GM10248 (cell line): ENCODE measurements at regions not wholly inside any gene's neighbourhood (a gene's known extent, or its start where the extent isn't known, plus 50 kb on each side); places are given as distances from the start of the nearest gene placed in this dataset.

Source experiments
- CTCF ChIA-PET: fragments of 300-600 bp; sonication (Branson Sonifier 250); formaldehyde crosslinking; extraction: SDS; loops from one replicate; lab custom pipeline; 2021; ENCODE audit warnings: antibody characterized with exemption; lab: Yijun Ruan, JAX
- POLR2A ChIA-PET: fragments of 350-650 bp; sonication (Branson Sonifier 250); formaldehyde crosslinking; extraction: SDS; loops from one replicate; lab custom pipeline; 2020; ENCODE audit warnings: antibody characterized with exemption; lab: Yijun Ruan, JAX
- DNase-seq: peaks from one replicate; pipeline ENCODE4 v3.0.0; 2012; ENCODE audit errors: extremely low spot score
- CTCF ChIP-seq: IDR thresholded peaks from 2 replicates; pipeline ENCODE4 v1.5.1; 2012; ENCODE audit warnings: mild to moderate bottlenecking, low read depth; ENCODE audit errors: extremely low read depth, missing control alignments, control extremely low read depth

GRCh38 chr4:57448901-57449300 lies 338.7 kb upstream of the IGFBP7 start:
- no peak for DNase-seq
- ChIA-PET POLR2A (no interaction called here), CTCF (interaction anchor here (1.2 kb wide), 1 partner anchor 11 kb away, joined by 4 read pairs; no protein-coding TSS in a partner anchor)
- no peak for TF ChIP-seq CTCF

- TF ChIP-seq CTCF, result no peak
- POLR2A ChIA-PET, result no interaction called here
- CTCF ChIA-PET, result interaction anchor here (1.2 kb wide), 1 partner anchor 11 kb away, joined by 4 read pairs; no protein-coding TSS in a partner anchor
- no peak for DNase-seq
Observed at GRCh38 chr4:57448452-57448851, 338.3 kb upstream of the IGFBP7 start.

- ChIA-PET CTCF (no interaction called here), POLR2A (no interaction called here)
- DNase-seq, result no peak
- no peak for TF ChIP-seq CTCF
Observed at GRCh38 chr4:57446266-57446665, 336.1 kb upstream of the IGFBP7 start.

GRCh38 chr4:57445686-57446085 lies 335.5 kb upstream of the IGFBP7 start:
- ChIA-PET CTCF (interaction anchor here (3.6 kb wide), 1 partner anchor 19 kb away, joined by 19 read pairs; no protein-coding TSS in a partner anchor), POLR2A (no interaction called here)
- DNase-seq, result no peak

GRCh38 chr4:57444671-57445070 lies 334.5 kb upstream of the IGFBP7 start:
- ChIA-PET POLR2A (no interaction called here), CTCF (interaction anchor here (1.2 to 3.6 kb wide), 4 partner anchors 16 to 281 kb away, joined by 3 to 19 read pairs (median 6); no protein-coding TSS in a partner anchor)
- no peak for DNase-seq
- no peak for TF ChIP-seq CTCF

More at GRCh38 chr4:57445686-57446085, 335.5 kb upstream of the IGFBP7 start:
- TF ChIP-seq CTCF, result no peak

- CTCF ChIA-PET, result interaction anchor here (1.2 to 3.6 kb wide), 6 partner anchors 9 to 280 kb away, joined by 3 to 19 read pairs (median 5); no protein-coding TSS in a partner anchor
- no peak for DNase-seq
- POLR2A ChIA-PET, result no interaction called here
- no peak for TF ChIP-seq CTCF
Observed at GRCh38 chr4:57443787-57444186, 333.6 kb upstream of the IGFBP7 start.

- ChIA-PET CTCF (interaction anchor here (1.2 to 3.6 kb wide), 7 partner anchors 9 to 280 kb away, joined by 3 to 19 read pairs (median 6); no protein-coding TSS in a partner anchor), POLR2A (no interaction called here)
- TF ChIP-seq CTCF, result no peak
- DNase-seq, result no peak
Observed at GRCh38 chr4:57443308-57443707, 333.1 kb upstream of the IGFBP7 start.
